Nephron progenitor cell (in vitro differentiated cells): ENCODE measurements at regions not wholly inside any gene's neighbourhood (a gene's known extent, or its start where the extent isn't known, plus 50 kb on each side); places are given as distances from the start of the nearest gene placed in this dataset.

Experiments
- DNase-seq: peaks from one replicate; pipeline ENCODE4 v3.0.0; 2021
- H3K27ac Mint-ChIP-seq: 2 replicates; pipeline ENCODE4 v1.8.0; 2021; ENCODE audit warnings: mild to moderate bottlenecking, moderate library complexity, mixed read lengths
- H3K27me3 Mint-ChIP-seq: 2 replicates; pipeline ENCODE4 v1.8.0; 2021; ENCODE audit warnings: mild to moderate bottlenecking, low read depth, mixed read lengths; ENCODE audit not compliant: poor library complexity
- H3K36me3 Mint-ChIP-seq: 2 replicates; pipeline ENCODE4 v1.8.0; 2021; ENCODE audit warnings: low read depth, mixed read lengths
- H3K4me1 Mint-ChIP-seq: 2 replicates; pipeline ENCODE4 v1.8.0; 2021; ENCODE audit warnings: mixed read lengths
- H3K4me3 Mint-ChIP-seq: 2 replicates; pipeline ENCODE4 v1.8.0; 2021; ENCODE audit warnings: mild to moderate bottlenecking, moderate library complexity, mixed read lengths
- H3K9me3 Mint-ChIP-seq: 2 replicates; pipeline ENCODE4 v1.8.0; 2021; ENCODE audit warnings: mild to moderate bottlenecking, moderate library complexity, mixed read lengths
- CTCF ChIP-seq: fragments of 200-600 bp; sonication (generic); IDR thresholded peaks from 2 replicates; pipeline ENCODE4 v1.5.0; 2021; ENCODE audit warnings: antibody characterized with exemption

GRCh38 chr7:54076616-54077015 is 465.6 kb upstream of the VSTM2A start:
- no peaks in the 10 kb centered on the region for H3K27me3 Mint-ChIP-seq
- H3K4me3 Mint-ChIP-seq = no peak overlapping the region
- no peaks in the 10 kb centered on the region for H3K36me3 Mint-ChIP-seq
- TF ChIP-seq CTCF = no peak
- H3K9me3 Mint-ChIP-seq = no peaks in the 10 kb centered on the region
- no peak overlapping the region for H3K27ac Mint-ChIP-seq
- no peaks in the 10 kb centered on the region for H3K4me1 Mint-ChIP-seq
- DNase-seq = no peak

GRCh38 chr7:54080525-54080924 is 461.6 kb upstream of the VSTM2A start:
- no peaks in the 10 kb centered on the region for H3K4me1 Mint-ChIP-seq
- TF ChIP-seq CTCF = no peak
- no peaks in the 10 kb centered on the region for H3K27me3 Mint-ChIP-seq

GRCh38 chr7:54080971-54081370 is 461.2 kb upstream of the VSTM2A start:
- peak overlapping the region; percentile 84 for H3K27ac Mint-ChIP-seq
- H3K27me3 Mint-ChIP-seq = no peaks in the 10 kb centered on the region
- no peak for TF ChIP-seq CTCF
- H3K4me3 Mint-ChIP-seq = no peak overlapping the region
- no peaks in the 10 kb centered on the region for H3K9me3 Mint-ChIP-seq
- no peaks in the 10 kb centered on the region for H3K36me3 Mint-ChIP-seq
- no peaks in the 10 kb centered on the region for H3K4me1 Mint-ChIP-seq
- DNase-seq = no peak

More at GRCh38 chr7:54080525-54080924, 461.6 kb upstream of the VSTM2A start:
- H3K36me3 Mint-ChIP-seq = no peaks in the 10 kb centered on the region
- no peaks in the 10 kb centered on the region for H3K9me3 Mint-ChIP-seq
- DNase-seq = no peak
- H3K4me3 Mint-ChIP-seq = no peak overlapping the region
- no peak overlapping the region for H3K27ac Mint-ChIP-seq

- no peaks in the 10 kb centered on the region for H3K4me1 Mint-ChIP-seq
- TF ChIP-seq CTCF = no peak
- no peak for DNase-seq
- H3K4me3 Mint-ChIP-seq = no peak overlapping the region
- H3K36me3 Mint-ChIP-seq = no peaks in the 10 kb centered on the region
- no peaks in the 10 kb centered on the region for H3K9me3 Mint-ChIP-seq
- no peak overlapping the region for H3K27ac Mint-ChIP-seq
- H3K27me3 Mint-ChIP-seq = no peaks in the 10 kb centered on the region
These were observed 457.8 kb upstream of the VSTM2A start for GRCh38 chr7:54084340-54084739.

GRCh38 chr7:54090652-54091213 is 451.4 kb upstream of the VSTM2A start:
- Mint-ChIP-seq H3K27me3 (no peaks in the 10 kb centered on the region), H3K27ac (no peak overlapping the region), H3K9me3 (no peaks in the 10 kb centered on the region), H3K4me3 (no peak overlapping the region), H3K36me3 (no peaks in the 10 kb centered on the region), H3K4me1 (no peaks in the 10 kb centered on the region)
- DNase-seq = no peak
- TF ChIP-seq CTCF = no peak

- H3K9me3 Mint-ChIP-seq = no peaks in the 10 kb centered on the region
These were observed 450.9 kb upstream of the VSTM2A start for GRCh38 chr7:54091322-54091721.

More at GRCh38 chr7:54091322-54091721, 450.9 kb upstream of the VSTM2A start:
- H3K27me3 Mint-ChIP-seq = no peaks in the 10 kb centered on the region
- H3K4me3 Mint-ChIP-seq = no peak overlapping the region
- no peak overlapping the region for H3K27ac Mint-ChIP-seq
- H3K36me3 Mint-ChIP-seq = no peaks in the 10 kb centered on the region
- TF ChIP-seq CTCF = no peak
- no peak for DNase-seq
- H3K4me1 Mint-ChIP-seq = no peaks in the 10 kb centered on the region
